Activated naive CD4-positive, alpha-beta T cell treated with anti-CD3 and anti-CD28 coated beads, Interleukin-2, amount 50 U/mL, for 72 hours (primary cell): ENCODE measurements at regions not wholly inside any gene's neighbourhood (a gene's known extent, or its start where the extent isn't known, plus 50 kb on each side); places are given as distances from the start of the nearest gene placed in this dataset.

Source experiments
- ATAC-seq, 2 donors: fragments of 150-1000 bp; cut with Tn5 transposase; 2 replicates each; pipeline ENCODE4 v1.10.0; 2021; ENCODE audit warnings: mild to moderate bottlenecking in 2 of 2, moderate library complexity in 2 of 2
- DNase-seq, 2 donors: peaks; one replicate each; pipeline ENCODE4 v3.0.0; 2021 to 2022; ENCODE audit warnings: low spot score in 2 of 2
- H3K27ac Mint-ChIP-seq, 2 donors: one replicate each; pipeline ENCODE4 v1.8.0; 2022; ENCODE audit warnings: mild to moderate bottlenecking in 2 of 2, mixed read lengths in 2 of 2
- H3K36me3 Mint-ChIP-seq, 2 donors: one replicate each; pipeline ENCODE4 v1.8.0; 2022; ENCODE audit warnings: mixed read lengths in 2 of 2
- H3K9me3 Mint-ChIP-seq, 2 donors: one replicate each; pipeline ENCODE4 v1.8.0; 2022; ENCODE audit warnings: mixed read lengths in 2 of 2

- no peak for ATAC-seq
- no peak for DNase-seq
- Mint-ChIP-seq H3K9me3 (peaks cover 12 to 14% of the 10 kb centered on the region in 2 donors), H3K27ac (no peak overlapping the region), H3K36me3 (no peaks in the 10 kb centered on the region)
These were observed 128.7 kb upstream of the DEPDC1 start for GRCh38 chr1:68625624-68626023.

DNA sequence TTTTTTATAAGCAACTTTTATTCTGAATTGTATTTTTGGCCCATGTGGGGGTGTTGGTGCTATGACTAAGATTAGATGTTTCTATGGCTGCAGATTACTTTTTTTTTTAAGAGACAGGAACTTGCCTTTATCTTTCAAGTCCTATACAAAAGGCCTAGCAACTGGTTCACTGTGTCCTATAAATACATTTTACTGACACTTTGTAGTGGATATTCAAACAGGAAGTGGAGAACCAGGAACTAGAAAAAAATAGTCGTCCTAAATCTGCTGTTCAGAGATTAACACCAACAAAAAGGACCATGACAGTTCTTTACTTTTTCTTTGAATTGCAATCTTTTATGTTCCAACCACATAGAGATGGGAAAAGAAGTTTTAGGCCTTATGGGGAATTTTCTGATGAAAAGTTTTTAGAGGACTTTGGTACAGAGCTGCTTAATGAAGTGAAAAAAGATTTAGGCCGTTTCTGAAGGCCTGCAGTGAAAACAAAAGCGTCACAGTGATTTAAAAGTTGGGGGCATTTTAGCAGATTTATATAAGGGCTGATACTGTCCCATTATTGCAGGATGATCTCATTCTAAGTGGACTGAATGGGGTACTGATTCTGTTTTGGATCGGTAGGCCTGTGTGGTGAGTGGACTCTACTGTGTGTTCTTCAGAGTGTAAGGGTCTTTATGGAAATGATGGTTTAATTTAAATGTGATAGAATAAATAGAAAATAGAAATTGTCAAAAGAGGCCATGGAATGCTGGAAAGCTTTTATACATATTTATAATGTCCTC, 136.4 kb upstream of the DEPDC1 start:
- H3K36me3 Mint-ChIP-seq: no peaks in the 10 kb centered on the region
- H3K9me3 Mint-ChIP-seq: no peaks in the 10 kb centered on the region
- H3K27ac Mint-ChIP-seq: no peak overlapping the region
- ATAC-seq (no peak), DNase-seq (no peak)

- H3K9me3 Mint-ChIP-seq: peaks cover 0 to 7% of the 10 kb centered on the region in 2 donors
- H3K36me3 Mint-ChIP-seq: no peaks in the 10 kb centered on the region
- no peak overlapping the region for H3K27ac Mint-ChIP-seq
- DNase-seq (no peak), ATAC-seq (no peak)
These were observed 147.6 kb upstream of the DEPDC1 start for GRCh38 chr1:68644504-68644903.

DNA sequence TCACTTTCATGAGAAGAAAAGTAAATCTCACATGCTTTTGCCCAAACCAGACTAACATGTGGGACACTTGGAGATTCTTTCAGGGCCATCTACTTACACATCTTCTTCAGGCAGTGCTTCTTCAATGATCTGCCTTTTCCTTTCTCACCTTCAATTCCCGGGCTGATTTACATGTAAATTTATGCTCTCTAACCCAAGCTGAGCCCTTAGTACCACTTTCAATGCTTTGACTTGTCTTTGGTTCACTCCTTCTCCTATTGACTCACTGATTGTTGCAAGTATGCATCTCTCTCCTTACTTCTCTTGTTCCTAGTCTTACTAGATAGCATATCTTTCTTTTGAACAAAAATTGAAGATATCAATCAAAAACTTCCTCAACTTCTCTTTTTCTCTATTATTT, 154.2 kb upstream of the DEPDC1 start:
- no peaks in the 10 kb centered on the region for H3K36me3 Mint-ChIP-seq
- no peak overlapping the region for H3K27ac Mint-ChIP-seq
- H3K9me3 Mint-ChIP-seq: peaks cover 6% of the 10 kb centered on the region in 2 donors
- no peak for DNase-seq
- ATAC-seq: no peak

DNA sequence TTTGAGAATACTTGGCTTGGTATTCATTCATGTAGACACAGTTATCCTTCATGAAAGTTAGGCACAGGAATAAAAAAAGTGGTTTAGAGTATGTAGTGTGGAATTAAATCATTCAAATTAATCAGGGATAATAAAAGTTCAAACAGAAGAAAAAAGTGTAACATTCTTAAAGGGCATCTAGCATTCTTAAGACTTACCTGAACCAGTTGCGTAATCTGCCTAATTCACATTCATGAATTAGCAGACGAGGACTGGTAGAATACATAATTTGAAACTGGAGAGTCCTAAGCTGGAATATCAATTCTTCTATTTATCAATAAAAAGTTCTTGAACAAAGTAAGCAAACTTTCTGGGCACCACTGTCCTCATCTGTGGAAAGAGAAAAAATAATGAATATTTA, 157.0 kb upstream of the DEPDC1 start:
- Mint-ChIP-seq H3K9me3 (peaks cover 5 to 6% of the 10 kb centered on the region in 2 donors), H3K27ac (no peak overlapping the region), H3K36me3 (no peaks in the 10 kb centered on the region)
- ATAC-seq (no peak), DNase-seq (no peak)

DNA sequence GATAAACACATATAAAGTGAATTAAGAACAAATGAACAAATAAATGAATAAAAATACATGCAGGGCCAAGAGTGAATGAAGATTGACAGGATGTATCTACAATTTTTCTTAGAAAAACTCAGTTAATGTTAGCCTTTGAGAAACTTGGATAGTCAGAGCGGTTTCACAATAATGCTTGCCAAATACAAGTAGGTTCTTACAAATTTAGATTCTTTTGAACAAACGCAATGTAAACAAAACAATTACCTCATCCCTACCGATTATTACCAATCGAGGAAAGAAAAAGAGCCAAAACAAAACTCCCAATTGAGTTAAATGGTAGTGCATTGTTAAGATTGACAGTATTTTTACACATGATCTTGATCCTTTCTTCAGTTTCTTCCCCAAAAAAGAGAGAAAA, 176.9 kb upstream of the DEPDC1 start:
- Mint-ChIP-seq H3K27ac (no peak overlapping the region), H3K36me3 (no peaks in the 10 kb centered on the region), H3K9me3 (peaks cover 3 to 16% of the 10 kb centered on the region in 2 donors)
- DNase-seq (no peak), ATAC-seq (no peak)

DNA sequence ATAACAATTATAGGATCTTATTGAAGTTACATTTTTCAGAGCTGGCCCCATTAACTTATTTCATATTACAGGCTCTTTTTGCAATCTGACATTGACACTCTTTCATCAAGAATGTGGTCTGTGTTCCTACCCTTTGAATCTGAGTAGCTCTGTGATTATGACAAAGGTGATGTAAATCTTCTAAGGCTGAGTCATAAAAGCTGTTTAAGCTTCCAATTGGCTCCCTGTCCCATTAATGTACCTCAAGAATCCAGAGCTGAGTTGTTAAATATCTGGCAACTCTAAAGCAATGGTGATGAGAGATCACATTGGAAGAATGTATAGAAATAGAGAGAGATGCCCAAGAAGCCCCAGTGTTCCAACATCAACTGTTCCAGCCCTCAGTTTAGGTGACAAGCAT, 178.5 kb upstream of the DEPDC1 start:
- DNase-seq: no peak
- H3K27ac Mint-ChIP-seq: no peak overlapping the region
- ATAC-seq: no peak
- H3K36me3 Mint-ChIP-seq: no peaks in the 10 kb centered on the region
- peaks cover 5 to 18% of the 10 kb centered on the region in 2 donors for H3K9me3 Mint-ChIP-seq

DNA sequence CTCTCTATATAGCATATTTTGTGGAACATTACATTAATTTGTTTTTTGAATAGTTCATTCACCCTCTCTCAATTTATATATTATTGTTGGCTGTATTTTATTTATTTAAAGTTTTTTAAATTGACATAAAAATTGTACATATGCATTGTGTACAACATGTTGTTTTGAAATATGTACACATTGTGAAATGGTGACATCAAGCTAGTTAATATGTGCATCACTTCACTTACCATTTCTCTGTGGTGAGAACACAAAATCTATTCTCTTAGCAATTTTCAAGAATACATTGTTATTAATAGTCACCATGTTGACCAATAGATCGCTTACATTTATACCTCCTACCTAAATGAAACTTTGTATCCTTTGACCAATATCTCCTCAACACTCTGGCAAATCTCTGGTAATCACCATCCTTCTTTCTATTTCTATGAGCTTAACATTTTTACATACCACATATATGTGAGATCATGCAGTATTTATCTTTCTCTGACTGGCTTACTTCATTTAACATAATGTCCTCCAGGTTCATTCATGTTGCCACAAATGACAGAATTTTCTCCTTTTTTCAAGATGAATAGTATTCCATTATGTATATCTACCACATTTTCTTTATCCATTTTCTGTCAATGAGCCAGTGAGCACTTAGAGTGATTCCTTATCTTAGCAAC, 180.9 kb upstream of the DEPDC1 start:
- no peak for DNase-seq
- no peak for ATAC-seq
- H3K27ac Mint-ChIP-seq: no peak overlapping the region
- H3K9me3 Mint-ChIP-seq: peaks cover 5 to 10% of the 10 kb centered on the region in 2 donors
- no peaks in the 10 kb centered on the region for H3K36me3 Mint-ChIP-seq

GRCh38 chr1:68696221-68696620, 199.3 kb upstream of the DEPDC1 start:
- Mint-ChIP-seq H3K27ac (no peak overlapping the region), H3K36me3 (no peaks in the 10 kb centered on the region), H3K9me3 (peaks cover 6 to 10% of the 10 kb centered on the region in 2 donors)
- ATAC-seq: no peak
- no peak for DNase-seq

GRCh38 chr1:68703921-68704354, 207.1 kb upstream of the DEPDC1 start:
- no peak for DNase-seq
- Mint-ChIP-seq H3K9me3 (peaks cover 3 to 25% of the 10 kb centered on the region in 2 donors), H3K36me3 (peaks cover 0 to 7% of the 10 kb centered on the region in 2 donors), H3K27ac (no peak overlapping the region)
- ATAC-seq: no peak

GRCh38 chr1:68704800-68705443, 208.0 kb upstream of the DEPDC1 start:
- DNase-seq: no peak
- peaks cover 10 to 32% of the 10 kb centered on the region in 2 donors for H3K9me3 Mint-ChIP-seq
- ATAC-seq: no peak
- no peak overlapping the region for H3K27ac Mint-ChIP-seq
- peaks cover 0 to 14% of the 10 kb centered on the region in 2 donors for H3K36me3 Mint-ChIP-seq

GRCh38 chr1:68705466-68705865, 208.6 kb upstream of the DEPDC1 start:
- Mint-ChIP-seq H3K9me3 (peaks cover 10 to 32% of the 10 kb centered on the region in 2 donors), H3K36me3 (peaks cover 0 to 14% of the 10 kb centered on the region in 2 donors), H3K27ac (no peak overlapping the region)
- ATAC-seq (no peak), DNase-seq (no peak)

DNA sequence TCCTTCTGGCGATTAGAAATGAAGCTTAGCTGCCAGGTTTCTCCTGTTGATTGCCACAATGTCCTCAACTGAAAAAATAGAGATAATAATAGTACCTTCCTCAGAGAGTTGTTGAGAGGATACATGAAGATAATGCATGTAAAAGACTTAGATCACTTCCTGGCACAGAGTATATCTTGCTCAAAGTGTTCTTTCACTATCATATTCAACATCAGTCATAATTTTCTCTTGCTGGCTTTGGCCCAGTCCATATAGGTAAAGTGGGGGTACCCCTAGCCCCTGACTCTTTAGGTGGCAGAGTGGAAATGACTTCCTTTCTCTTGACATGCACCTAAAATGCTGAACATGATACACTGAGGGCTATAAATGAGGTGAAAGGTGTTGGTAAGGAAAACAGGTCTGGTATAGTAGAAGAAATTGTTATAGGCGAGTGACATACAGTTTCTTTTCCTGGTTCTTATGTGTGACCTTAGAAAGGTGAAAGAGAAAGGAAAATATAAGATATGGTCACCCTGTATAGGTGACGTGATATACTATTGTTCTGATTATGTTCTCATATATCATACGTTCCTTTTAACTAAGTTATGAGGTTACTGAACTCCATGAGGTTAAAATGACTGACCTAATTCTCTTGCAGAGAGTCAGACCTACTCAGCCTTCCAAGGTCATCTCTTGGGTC, 209.9 kb upstream of the DEPDC1 start:
- no peak overlapping the region for H3K27ac Mint-ChIP-seq
- peaks cover 0 to 14% of the 10 kb centered on the region in 2 donors for H3K36me3 Mint-ChIP-seq
- no peak for DNase-seq
- H3K9me3 Mint-ChIP-seq: peaks cover 10 to 25% of the 10 kb centered on the region in 2 donors
- no peak for ATAC-seq

DNA sequence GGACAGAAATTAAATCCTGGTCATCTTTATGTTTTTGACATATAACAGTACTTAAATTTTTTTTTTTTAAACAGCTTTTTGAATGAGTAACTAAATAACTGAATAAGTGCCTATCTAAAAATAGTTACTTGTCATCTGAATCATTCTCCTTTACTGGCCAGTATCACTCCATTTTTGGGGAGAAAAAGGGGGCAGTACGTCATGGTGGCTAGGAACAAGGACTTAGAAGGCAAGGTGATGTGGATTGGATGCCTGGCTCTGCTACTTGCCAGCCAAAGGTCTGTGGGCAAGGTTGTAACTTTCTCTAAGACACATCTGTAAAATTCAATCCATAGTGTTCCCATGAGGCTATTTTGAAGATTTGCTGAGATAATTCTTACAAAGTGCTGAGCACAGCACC, 220.4 kb upstream of the DEPDC1 start:
- DNase-seq (no peak), ATAC-seq (no peak)
- H3K27ac Mint-ChIP-seq: no peak overlapping the region
- no peaks in the 10 kb centered on the region for H3K36me3 Mint-ChIP-seq
- H3K9me3 Mint-ChIP-seq: peaks cover 11 to 13% of the 10 kb centered on the region in 2 donors

DNA sequence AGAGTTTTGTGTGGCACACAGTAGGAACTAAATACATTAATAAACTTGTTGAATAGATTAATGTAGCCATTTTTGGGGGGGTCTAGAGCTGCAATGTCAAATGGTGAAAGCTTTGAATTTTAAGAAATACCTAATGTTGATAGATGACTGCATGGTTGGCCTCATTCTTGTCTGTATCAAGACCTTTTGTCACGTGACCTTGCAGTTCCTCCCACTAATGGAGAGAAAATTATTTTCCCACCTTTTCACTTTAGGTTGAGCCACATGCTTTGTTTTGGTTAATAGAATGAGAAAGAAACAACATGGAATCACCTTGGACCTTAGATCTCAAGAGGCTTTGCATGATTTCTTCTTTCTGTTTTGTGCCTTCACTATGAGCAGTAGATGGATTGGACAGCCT, 223.6 kb upstream of the DEPDC1 start:
- ATAC-seq (no peak), DNase-seq (no peak)
- Mint-ChIP-seq H3K27ac (no peak overlapping the region), H3K9me3 (peaks cover 10 to 17% of the 10 kb centered on the region in 2 donors), H3K36me3 (no peaks in the 10 kb centered on the region)

DNA sequence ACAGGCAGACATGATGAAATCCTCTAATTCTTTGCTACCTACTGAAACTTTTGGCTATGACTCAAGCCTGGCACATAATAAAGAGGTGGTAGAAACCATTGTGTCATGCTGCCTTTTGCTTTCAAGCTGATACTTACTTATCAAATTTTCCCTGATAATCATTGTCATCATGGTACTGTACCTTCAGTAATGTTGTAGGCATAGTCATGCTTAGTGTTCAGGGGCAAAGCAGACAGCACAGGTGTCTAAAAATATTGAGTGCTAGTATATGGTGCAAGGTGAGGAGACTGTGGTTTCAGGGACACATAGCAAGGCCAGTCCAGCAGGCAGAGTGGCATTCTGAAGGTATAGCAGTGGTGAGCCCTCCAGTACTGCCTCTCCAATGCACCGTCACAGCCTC, 226.9 kb upstream of the DEPDC1 start:
- Mint-ChIP-seq H3K36me3 (no peaks in the 10 kb centered on the region), H3K27ac (no peak overlapping the region), H3K9me3 (peaks cover 7 to 15% of the 10 kb centered on the region in 2 donors)
- ATAC-seq (no peak), DNase-seq (no peak)
